Kasumi-1 (cell line): ENCODE measurements at regions not wholly inside any gene's neighbourhood (a gene's known extent, or its start where the extent isn't known, plus 50 kb on each side); places are given as distances from the start of the nearest gene placed in this dataset.
A peak's percentile ranks its signal among the peaks of the same experiment; 100 is the strongest.
"Not testable (repeated sequence)": the region's sequence is repeated elsewhere in the genome, so short reads cannot be mapped to it uniquely, and the experiment has no call there.

Source experiments
- DNase-seq, 2 experiments: peaks; one replicate each; lab custom pipeline; 2025; lab: John Stamatoyannopoulos, UW

GRCh38 chr6:121548131-121548530 lies 112.7 kb downstream of the GJA1 start:
- no peak for DNase-seq

GRCh38 chr6:121549736-121550135 lies 114.3 kb downstream of the GJA1 start:
- no peak for DNase-seq

GRCh38 chr6:121550491-121551010 lies 115.1 kb downstream of the GJA1 start:
- no peak for DNase-seq

- no peak for DNase-seq
These were observed 119.8 kb downstream of the GJA1 start for GRCh38 chr6:121555201-121555600.

GRCh38 chr6:121556149-121556548 lies 120.7 kb downstream of the GJA1 start:
- DNase-seq = not testable (repeated sequence)

- no peak for DNase-seq
These were observed 121.9 kb downstream of the GJA1 start for GRCh38 chr6:121557146-121557940.

GRCh38 chr6:121559611-121560269 lies 124.3 kb downstream of the GJA1 start:
- DNase-seq = no peak

GRCh38 chr6:121560476-121560875 lies 125.0 kb downstream of the GJA1 start:
- no peak for DNase-seq

GRCh38 chr6:121563286-121563685 lies 127.8 kb downstream of the GJA1 start:
- DNase-seq = no peak

- not testable (repeated sequence) for DNase-seq
These were observed 129.1 kb downstream of the GJA1 start for GRCh38 chr6:121564529-121564928.

GRCh38 chr6:121571455-121571854 lies 136.0 kb downstream of the GJA1 start:
- no peak for DNase-seq

GRCh38 chr6:121573481-121573880 lies 138.0 kb downstream of the GJA1 start:
- DNase-seq = no peak

- no peak for DNase-seq
These were observed 142.8 kb downstream of the GJA1 start for GRCh38 chr6:121578216-121578615.

- DNase-seq = peak; percentile 16 to 18
These were observed 144.0 kb downstream of the GJA1 start for GRCh38 chr6:121579478-121579877.

GRCh38 chr6:121581327-121581726 lies 145.9 kb downstream of the GJA1 start:
- no peak for DNase-seq

GRCh38 chr6:121582262-121582661 lies 146.8 kb downstream of the GJA1 start:
- DNase-seq = no peak

GRCh38 chr6:121584586-121585369 lies 149.3 kb downstream of the GJA1 start:
- DNase-seq = no peak

GRCh38 chr6:121590438-121590837 lies 155.0 kb downstream of the GJA1 start:
- no peak for DNase-seq

- DNase-seq = no peak
These were observed 155.5 kb downstream of the GJA1 start for GRCh38 chr6:121590916-121591315.

GRCh38 chr6:121592261-121592935 lies 157.0 kb downstream of the GJA1 start:
- no peak for DNase-seq

- no peak for DNase-seq
These were observed 157.7 kb downstream of the GJA1 start for GRCh38 chr6:121593011-121593641.
